Activated CD4-positive, alpha-beta T cell treated with anti-CD3 and anti-CD28 coated beads for 48 hours (primary cell): ENCODE measurements at regions not wholly inside any gene's neighbourhood (a gene's known extent, or its start where the extent isn't known, plus 50 kb on each side); places are given as distances from the start of the nearest gene placed in this dataset.

ENCODE experiments used
- DNase-seq: peaks from one replicate; pipeline ENCODE4 v3.0.0-alpha.2; 2020

DNA sequence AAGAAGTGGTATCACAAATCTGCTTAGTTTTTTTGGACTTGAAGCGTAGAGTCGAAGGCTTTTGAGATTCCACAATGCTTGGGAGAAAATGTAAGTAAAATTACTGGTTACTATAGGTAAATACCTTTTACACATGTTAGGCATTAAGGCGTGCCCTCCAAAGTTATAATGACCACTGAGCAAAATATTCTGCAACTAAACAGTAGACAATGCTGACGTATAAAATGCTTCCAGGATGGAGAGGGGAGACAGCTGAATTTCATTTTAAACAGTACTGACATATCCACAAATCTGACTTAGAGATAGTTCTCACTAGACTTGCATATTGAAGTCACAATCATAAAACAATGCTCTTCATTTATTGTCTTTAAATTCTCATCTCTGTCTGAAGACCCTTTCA lies 144.5 kb upstream of the DCN start:
- DNase-seq: no peak

DNA sequence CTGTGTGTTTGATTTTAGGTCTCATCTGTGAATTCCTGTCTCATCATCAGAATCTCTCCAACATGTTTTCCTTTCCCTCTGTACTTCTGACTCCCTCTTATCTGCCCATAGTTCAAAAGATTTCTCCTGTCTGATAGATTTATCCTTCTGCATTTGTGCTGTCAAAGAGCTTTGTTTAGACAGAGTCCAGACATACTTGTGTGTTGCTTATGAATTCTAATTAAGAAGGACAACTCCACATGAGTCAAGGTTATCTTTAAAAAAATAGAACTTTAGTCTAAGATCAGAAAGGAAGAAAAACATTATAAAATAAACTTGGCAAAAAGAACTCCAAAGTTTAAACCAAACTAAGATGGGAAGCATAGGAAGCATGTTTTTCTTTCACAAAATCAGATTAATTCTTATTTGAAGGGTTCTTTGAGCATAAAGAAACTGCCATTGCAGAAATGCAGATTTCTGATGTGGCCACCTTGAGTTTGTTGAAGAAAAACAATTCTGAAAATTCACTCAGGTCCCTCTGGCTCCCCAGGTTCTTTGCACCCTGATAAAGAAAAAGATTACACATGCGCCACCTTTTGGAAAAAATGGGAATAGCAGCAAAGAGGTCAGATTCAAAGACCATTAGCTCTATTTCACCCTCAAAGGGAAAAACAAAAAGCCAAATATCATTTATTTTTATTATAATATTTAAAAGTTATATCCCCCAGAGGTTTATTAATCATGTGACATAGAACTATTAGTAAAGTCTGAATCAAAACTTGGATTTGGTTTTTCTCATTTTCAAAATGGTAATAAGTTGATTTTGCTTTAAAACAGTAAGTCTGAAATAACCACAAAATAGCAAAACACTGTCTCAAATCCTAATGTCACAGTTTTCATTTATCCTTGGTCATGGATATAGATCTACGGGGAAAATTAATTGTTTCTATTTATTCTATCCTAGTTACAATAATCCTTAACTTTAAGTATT lies 143.7 kb upstream of the DCN start:
- peak; percentile 40 for DNase-seq

DNA sequence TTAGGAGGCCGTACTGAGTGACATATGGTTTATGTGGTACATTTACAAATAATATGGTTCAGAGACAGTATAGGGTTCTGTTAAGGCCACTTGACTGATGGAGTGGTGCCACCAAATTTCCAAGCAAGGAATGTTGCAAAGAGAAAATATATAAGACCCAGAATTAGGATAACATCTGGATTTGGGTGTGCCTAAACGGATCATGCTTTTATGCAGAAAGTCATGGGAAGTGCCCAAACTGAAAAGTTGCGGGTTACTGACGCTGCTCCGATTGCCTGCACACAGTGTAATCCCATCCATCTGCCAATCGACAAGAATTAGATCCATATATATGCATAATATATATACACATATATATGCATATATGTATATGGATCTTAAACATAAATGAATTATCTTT lies 138.4 kb upstream of the DCN start:
- no peak for DNase-seq

DNA sequence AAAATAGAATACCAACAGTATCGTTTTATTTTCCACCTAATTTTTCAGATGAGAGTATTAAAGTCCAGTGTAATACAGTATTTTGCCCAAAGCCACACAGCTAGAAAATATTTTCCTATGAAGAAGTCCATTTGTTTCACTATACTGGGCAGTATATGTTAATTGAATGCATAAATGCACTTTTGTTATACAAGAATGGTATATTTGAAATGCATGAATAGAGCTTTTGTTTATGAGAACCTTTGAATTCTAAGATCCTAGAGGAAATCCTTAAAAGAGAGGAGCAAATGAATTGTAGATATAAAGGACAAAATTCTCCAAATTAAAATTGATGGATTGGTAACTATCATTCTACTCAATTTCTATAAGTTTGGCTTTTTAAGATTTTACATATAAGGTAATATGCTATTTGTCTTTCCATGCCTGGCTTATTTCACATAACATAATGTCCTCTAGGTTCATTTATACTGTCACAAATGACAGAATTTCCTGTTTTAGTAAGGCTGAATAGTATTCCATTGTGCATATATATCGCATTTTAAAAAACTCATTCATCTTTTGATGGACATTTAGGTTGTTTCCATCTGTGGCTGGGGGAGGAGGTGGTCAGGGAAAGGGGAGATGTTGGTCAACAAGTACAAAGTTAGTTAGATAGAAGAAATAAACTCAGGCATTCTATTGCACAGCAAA lies 136.6 kb upstream of the DCN start:
- DNase-seq: no peak

DNA sequence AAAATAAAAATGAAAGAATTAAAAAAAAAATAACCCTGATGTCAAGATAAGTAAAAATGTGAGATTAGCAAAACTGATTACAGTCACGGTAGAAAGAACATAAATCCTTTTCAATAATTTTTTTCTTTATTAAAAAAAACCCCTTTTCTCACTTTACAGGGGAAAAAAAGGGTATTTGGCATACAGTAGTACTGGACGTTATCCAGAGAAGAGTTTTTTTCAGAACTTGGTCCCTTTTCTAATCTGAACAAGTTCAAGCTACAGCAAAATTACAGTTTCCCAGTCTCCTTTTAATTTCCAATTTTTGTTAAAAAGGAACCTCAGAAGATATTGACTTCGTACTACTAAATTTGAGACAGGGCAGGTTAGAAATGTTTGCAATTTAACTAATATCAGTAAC lies 134.7 kb upstream of the DCN start:
- no peak for DNase-seq

DNA sequence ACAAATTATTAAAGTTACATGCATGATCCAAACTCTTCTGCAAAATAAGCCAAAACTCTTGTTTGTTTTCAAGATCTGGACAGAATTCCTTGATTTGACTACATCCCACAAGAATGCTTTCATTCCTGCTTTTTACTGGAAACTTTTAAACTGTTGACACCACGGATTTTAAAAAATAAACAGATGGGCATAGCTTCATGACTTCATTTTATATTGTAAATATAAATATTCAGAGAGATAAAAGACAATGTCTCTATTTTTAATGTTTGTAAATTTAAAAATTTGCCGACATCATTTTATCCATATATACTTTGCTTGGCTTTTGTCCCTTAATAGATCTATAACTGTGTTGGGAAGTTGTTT lies 134.3 kb upstream of the DCN start:
- DNase-seq: no peak

DNA sequence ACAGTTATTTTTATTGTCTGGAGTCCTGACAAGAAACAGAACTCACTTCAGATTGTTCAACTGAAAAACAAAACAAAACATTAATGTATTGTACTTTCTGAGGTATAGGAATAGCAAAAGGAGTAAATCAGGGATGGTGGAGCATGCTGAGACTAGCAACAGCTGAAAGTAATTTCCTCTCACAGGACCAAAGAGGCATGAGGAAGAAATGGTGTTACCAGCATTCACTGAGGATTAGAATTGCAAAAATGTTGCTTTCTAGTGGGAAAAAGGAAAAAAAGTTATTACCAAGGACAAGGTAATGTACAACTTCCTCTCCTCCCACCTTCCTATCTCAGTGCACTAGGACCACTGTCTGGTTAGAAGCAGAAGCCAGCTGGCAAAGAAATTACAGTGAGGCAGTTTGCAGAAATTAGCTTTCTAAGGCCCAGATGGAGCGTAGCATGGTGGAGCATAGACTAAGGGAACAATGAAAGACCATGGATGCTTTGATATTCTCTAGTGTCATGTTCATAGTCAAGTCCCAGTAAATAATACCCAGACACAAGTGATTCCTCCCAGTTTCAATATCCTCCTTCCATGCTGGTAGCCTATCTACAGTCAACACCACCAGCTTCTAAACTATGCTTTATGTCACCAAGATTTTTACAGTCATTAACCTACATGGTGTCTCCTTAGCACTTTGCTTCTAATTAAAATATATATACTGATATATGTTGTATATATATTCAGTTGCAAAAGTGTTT lies 133.7 kb upstream of the DCN start:
- no peak for DNase-seq

DNA sequence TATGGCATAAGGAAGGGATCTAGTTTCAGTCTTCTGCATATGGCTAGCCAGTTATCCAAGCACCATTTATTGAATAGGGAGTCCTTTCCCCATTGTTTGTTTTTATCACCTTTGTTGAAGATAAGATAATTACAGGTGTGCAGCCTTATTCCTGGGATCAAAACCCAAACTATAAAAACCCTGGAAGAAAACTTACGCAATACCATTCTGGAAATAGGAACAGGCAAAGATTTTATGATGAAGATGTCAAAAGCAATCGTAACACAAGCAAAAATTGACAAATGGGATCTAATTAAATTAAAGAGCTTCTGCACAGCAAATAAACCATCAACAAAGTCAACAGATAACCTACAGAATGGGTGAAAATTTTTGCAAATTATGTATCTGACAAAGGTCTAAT lies 128.5 kb upstream of the DCN start:
- DNase-seq: no peak

DNA sequence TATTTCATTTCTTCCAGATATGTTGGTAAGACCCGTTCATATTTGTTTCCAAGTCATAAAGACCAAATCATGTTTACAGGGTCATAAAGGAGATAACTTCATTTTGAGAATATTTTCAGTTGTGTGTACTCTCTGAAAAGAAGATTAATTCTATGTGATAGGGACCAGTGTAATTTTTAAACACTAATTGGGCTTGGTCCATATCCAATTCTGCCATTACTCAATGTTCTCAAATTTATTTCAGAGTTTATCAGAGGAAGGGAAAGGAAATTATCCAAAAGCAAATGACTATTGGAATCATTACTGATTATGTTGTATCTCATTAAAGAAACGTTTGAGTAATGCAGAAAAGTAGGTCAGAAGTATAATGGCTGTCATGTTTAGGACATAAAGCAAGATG lies 126.8 kb upstream of the DCN start:
- no peak for DNase-seq

DNA sequence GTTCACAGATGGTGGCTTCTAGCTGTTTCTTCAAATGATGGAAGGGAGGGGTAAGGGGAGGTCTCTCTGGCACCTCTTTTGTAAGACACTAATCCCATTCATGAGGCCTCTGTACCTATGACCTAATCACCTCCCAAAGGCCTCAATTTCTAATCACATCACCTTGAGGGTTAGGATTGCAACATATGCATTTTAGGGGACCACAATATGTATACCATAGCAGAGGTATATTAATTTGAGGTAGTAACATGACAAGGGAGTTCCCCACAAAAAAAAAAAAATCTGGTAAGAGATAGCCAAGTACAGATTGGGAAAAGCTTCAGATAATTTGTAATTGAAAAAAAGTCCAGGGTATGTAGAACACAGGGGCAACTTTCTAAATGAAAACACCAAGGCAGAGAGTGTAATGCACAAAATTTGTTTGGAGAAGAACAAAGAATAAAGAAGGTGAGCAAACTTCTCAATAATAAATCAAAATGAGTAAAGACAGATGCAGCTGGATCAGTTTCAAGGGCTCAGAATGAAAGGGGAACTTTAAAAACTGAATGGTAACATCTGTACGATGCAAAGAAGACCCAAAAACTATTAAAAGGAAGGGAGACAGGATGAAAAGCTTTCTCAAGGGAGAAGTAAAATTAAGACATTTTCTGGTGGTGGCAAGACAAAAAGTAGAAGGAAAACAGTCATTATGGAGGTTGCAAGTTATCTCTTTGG lies 125.5 kb upstream of the DCN start:
- DNase-seq: no peak

DNA sequence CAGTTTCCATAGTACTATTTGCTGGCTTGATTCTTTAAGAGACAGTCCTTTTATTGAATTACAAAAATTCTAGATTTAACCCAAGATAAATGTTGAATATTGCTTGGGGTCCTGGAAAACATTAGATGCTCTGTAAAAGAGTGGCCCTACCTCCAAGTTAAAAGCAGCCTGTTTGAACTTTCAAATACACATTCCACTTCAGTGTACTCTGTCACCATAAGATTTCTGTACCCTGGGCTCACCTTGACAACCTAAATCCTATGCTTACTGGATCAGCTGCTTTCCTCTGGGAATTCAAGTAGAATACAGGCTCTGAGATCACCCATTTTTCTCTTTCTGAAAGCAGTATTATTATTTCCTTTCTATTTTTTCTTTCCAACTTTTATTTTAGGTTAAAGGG lies 107.7 kb upstream of the DCN start:
- no peak for DNase-seq

DNA sequence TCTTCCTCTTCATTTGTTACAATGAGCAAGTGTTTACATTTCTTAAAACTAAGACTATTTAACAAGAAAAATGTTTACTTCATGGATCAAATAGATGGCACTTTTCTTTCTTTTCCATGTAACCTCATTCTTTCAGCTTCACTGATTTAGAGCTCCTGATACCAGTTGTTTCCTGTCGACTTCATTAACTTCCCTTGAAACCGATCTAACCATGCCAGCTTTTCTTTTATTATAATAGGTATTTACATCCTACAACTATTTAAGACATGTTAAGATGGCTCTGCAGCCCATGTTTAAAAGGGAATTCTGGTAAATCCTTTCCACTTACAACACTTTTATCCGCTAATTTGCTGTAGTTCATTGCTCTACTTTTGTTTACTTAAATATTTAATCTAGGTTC lies 107.3 kb upstream of the DCN start:
- no peak for DNase-seq

DNA sequence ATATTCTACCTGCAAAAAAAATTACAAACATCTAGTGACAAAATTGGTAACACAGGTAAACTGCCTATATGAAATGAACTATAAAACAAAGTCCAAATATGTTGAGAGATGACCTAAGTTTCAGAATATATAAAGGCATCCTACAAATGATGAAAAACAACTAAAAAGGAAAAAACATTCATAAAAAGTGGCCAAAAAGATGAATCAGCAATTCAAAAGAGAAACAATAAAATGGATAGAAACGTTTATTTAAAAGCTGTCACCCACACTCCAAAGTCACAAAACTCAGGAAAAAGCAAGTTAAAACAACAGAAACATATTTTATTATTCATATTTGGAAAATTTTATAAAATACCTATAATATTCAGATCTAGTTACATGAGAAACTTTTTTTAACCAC lies 106.5 kb upstream of the DCN start:
- DNase-seq: no peak

DNA sequence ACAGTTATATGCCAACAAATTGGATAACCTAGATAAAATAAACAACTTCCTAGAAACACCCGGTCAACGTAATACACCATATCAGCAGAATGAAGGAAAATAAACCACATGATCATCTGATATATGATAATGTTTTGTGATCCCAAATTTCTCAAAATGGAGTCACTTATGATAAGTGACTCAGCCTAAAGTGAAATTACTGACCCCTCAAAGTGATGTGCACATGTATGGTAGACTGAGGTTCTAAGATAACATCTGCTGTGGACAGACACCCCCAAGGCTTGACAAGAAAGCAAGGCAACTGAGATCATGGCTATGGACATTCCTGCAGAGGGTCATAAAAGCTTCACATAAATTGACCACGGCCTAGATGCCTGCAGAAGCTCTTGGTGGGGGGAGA lies 105.1 kb upstream of the DCN start:
- DNase-seq: no peak

DNA sequence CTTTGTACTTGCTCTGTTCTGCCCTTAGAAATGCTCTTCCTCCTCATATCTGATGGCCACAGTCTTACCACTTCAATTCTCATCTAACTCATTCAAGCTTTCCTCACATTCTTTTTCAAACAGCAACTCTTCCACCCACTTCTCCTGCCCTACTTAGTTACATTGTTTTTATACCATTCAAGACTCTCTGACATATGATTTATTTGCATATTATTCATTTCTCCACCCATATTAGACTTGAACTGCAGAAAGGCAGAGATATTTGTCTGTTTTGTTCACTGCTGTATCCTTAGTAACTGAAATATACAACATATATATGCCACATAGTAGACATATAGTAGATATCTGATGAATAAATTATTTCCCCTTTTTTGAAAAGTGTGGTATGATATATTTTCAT lies 95.5 kb upstream of the DCN start:
- no peak for DNase-seq

DNA sequence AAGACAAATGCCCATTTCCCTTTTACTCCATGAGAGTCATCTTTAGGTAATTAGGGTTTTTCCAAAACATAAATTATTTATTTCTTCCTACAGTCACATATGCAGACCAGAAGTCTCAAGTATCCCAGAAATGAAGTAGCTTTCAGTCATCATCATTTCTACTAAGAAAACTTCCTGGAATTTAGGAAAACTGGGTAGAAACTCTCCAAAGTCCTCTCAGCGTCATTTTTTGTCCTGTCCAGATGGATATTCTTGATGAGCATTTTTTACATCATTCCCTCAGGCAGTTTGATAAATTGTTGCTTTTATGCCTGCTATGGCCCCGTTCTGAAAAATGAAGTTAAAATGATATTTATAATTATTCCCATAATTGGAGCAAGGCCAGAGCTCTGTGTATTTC lies 93.9 kb upstream of the DCN start:
- no peak for DNase-seq

DNA sequence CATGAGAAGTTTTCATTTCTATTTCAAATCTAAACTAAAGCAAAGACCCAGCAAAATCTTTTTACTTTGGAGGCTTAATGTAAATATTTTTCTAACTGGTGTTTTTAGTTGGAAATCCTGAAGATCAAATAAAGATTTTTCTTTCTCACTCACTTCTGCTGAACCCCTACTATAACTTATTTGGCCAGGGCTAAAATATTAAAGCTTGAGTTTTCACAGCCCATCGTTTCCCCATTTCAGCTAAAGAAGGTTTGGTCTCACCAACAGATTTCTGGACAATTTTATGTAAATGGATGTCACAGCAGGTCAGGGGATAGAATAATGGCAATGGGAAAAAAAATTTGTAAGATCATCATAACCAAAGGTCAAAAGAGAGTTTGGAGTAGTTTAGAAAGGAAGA lies 92.7 kb upstream of the DCN start:
- DNase-seq: no peak

DNA sequence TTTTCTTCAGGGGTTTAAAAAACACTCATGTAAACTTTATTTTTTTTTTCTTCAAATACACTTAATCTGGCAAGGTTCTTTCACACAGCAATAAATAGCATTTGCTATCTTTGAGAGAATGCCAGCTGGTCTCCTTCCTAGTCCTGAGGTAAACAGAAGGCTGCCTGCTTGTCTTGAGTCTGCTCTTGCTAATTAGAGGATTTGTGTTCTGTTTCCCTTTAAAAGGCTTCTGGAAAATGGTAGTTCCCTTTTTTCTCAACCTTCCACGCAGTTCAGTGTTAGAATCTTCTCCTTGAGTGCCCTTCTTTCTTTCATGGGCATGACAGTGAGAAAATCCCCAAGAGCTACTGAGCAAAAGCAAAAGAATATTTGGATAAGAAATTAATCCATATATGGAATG lies 92.3 kb upstream of the DCN start:
- DNase-seq: no peak

DNA sequence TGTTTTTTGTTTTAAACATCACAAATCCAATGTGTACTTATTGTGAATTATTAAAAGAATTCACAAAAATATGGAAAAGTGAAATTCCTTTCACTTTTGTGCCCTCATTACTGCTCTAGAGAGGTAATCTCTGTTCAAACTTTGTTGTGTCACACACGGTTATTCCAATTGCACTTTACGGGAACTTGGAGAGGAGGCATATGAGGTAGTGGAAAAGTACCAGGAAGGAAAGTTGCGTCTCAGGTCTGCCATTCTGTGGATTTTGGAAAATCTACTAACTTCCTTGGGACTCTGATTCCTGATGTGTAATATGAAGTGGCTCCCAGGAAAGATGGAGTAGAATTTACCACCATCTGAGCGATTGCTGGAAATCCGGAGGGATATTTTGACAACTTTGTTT lies 90.9 kb upstream of the DCN start:
- DNase-seq: no peak

DNA sequence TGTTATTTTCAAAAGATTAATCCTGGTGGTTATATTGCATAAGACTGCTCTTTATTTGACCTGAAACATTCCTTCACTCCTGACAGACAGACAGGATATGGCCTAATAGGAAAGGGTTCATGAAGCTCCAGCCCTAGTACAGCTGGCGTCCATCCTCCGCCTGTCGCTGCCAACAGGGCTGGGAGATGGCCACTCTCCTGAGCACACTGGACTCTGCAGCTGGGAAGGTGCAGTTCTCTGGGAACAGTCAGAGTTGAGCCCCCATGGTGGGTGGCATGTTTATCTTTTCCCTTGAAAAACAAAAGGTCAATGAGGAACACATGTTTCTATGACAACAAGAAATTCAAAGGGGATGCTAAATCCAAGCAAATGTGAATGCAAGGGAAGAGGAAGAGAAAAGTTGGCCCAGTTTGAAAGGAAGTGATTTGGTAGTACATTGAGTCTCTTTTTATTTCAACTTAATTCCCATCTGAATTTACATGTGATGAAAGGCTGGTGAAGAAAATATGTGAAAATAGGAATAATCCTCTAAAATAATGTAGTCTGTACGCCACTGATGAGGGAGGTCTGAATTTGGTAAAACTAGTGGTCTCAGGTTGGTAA lies 89.9 kb upstream of the DCN start:
- DNase-seq: no peak

DNA sequence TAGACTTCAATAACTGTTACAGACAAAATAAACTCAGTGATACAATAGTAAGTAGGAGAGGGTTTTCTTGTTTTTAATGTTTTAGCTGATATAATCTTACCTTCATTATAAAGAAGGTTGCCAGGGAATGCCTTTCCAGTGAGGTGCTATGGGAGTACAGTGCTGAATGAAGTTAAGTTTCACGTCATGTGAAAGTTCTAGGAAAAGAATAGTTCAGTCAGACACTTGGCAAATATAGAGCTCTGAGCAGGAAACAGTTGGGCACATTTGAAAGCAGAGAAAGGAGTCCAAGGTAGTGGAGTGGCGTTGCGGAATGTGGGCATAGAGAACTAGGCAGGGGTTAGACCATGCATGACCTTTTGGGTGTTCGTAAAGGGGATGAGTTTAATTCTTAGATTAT lies 88.6 kb upstream of the DCN start:
- no peak for DNase-seq

DNA sequence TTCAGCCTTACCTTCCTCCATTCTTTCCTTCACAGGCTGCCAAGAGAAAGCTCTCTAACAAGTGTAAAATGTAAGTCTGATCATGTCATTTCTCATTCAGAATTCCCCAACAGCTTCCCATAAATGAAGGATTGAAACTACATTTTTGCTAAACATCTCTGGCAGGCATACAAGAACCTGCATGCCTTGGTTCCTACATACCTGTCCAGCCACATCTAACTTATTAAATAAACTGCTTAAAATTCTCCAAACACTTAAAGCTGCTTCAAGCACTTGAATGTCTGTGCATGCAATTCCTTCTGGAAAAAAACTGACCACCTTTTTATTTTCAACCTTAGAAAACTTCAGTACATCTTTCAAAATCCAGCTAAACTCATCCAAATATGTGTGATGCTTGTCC lies 84.4 kb upstream of the DCN start:
- DNase-seq: no peak

DNA sequence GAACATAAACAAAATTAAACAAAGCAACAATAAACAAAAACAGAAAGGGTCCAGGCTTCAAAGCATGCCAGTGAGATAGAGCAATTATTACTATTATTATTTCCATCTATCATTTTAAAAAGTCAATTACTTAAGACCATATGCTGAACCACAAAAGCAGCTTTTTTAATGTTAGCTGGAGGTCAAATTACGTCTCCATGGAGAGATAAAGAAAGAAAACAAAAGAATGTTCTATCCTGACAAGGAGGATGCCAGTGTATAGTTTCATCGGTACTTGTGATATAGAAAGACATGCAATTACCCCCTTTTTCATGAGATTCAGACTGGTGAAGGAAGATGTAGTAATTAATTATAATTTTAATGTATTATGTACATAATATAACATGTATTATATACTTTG lies 81.6 kb upstream of the DCN start:
- DNase-seq: no peak
